Upper lobe of left lung (tissue), 4 donors: ENCODE measurements at regions not wholly inside any gene's neighbourhood (a gene's known extent, or its start where the extent isn't known, plus 50 kb on each side); places are given as distances from the start of the nearest gene placed in this dataset.

Experiments used
- CTCF ChIP-seq, 6 experiments: fragments of 450-650 bp in 4 of 6; fragments of 200-600 bp in 2 of 6; sonication (generic) in 2 of 6; IDR thresholded peaks; one replicate each; pipeline ENCODE4 v1.5.1; 2016 to 2019; ENCODE audit warnings: antibody characterized with exemption in 6 of 6
- EP300 ChIP-seq, 4 donors: sonication (generic); formaldehyde crosslinking; IDR thresholded peaks; one replicate each; pipeline ENCODE4 v1.5.1; 2017; ENCODE audit warnings: antibody characterized with exemption in 4 of 4, control low read depth in 2 of 4
- POLR2AphosphoS5 ChIP-seq, 2 donors: sonication (generic); formaldehyde crosslinking; IDR thresholded peaks; one replicate each; pipeline ENCODE4 v1.5.1; 2017; ENCODE audit warnings: antibody characterized with exemption in 2 of 2

- TF ChIP-seq EP300 (IDR thresholded peaks at IDR 0.05) (no peak), CTCF (IDR thresholded peaks at IDR 0.05) (no peak), POLR2AphosphoS5 (IDR thresholded peaks at IDR 0.05) (no peak)
Measured at GRCh38 chr4:100948911-100949310, 398.4 kb downstream of the PPP3CA start.
